ENCODE measurements at regions not wholly inside any gene's neighbourhood (a gene's known extent, or its start where the extent isn't known, plus 50 kb on each side); places are given as distances from the start of the nearest gene placed in this dataset.

- no peak overlapping the region for H2AFZ ChIP-seq (ENCODE audit: low read length)
- no peak overlapping the region for H3K4me3 ChIP-seq (ENCODE audit: low read length)
- no peaks in the 10 kb centered on the region for H3K79me2 ChIP-seq (ENCODE audit: low read length)
- TF ChIP-seq CTCF (IDR thresholded peaks at IDR 0.05; ENCODE audit: low read length): no peak
- no peak for TF ChIP-seq EZH2phosphoT487 (IDR thresholded peaks at IDR 0.05; ENCODE audit: low read length)
- no peaks in the 10 kb centered on the region for H3K9me3 ChIP-seq (replicated peaks; ENCODE audit: insufficient read depth, low read length)
- H3K9ac ChIP-seq (ENCODE audit: low read length): no peak overlapping the region
- H3K9me2 ChIP-seq (replicated peaks; ENCODE audit: insufficient read depth, low read length): no peaks in the 10 kb centered on the region
- H3K27ac ChIP-seq (ENCODE audit: low read length): no peak overlapping the region
- no peaks in the 10 kb centered on the region for H3K4me1 ChIP-seq (ENCODE audit: low read length)
- H4K20me1 ChIP-seq (ENCODE audit: insufficient read depth, low read length): no peaks in the 10 kb centered on the region
- H3K27me3 ChIP-seq (replicated peaks; ENCODE audit: insufficient read depth, low read length): no peaks in the 10 kb centered on the region
- no peaks in the 10 kb centered on the region for H3K36me3 ChIP-seq (replicated peaks; ENCODE audit: insufficient read depth, low read length)
- H3F3A ChIP-seq (ENCODE audit: insufficient read depth, low read length): no peaks in the 10 kb centered on the region
- no peak overlapping the region for H3K4me2 ChIP-seq (ENCODE audit: low read depth, low read length)
- no peak for DNase-seq
Measured at GRCh38 chr5:61667525-61668218, 335.6 kb downstream of the ZSWIM6 start.

- Histone ChIP-seq H3K27me3 (replicated peaks; ENCODE audit: insufficient read depth, low read length) (no peaks in the 10 kb centered on the region), H3K9ac (ENCODE audit: low read length) (no peak overlapping the region), H4K20me1 (ENCODE audit: insufficient read depth, low read length) (no peaks in the 10 kb centered on the region), H3K4me2 (ENCODE audit: low read depth, low read length) (no peak overlapping the region), H3K36me3 (replicated peaks; ENCODE audit: insufficient read depth, low read length) (no peaks in the 10 kb centered on the region), H3K9me3 (replicated peaks; ENCODE audit: insufficient read depth, low read length) (no peaks in the 10 kb centered on the region), H2AFZ (ENCODE audit: low read length) (no peak overlapping the region), H3F3A (ENCODE audit: insufficient read depth, low read length) (no peaks in the 10 kb centered on the region), H3K9me2 (replicated peaks; ENCODE audit: insufficient read depth, low read length) (no peaks in the 10 kb centered on the region), H3K27ac (ENCODE audit: low read length) (no peak overlapping the region), H3K4me3 (ENCODE audit: low read length) (no peak overlapping the region), H3K4me1 (ENCODE audit: low read length) (no peaks in the 10 kb centered on the region), H3K79me2 (ENCODE audit: low read length) (no peaks in the 10 kb centered on the region)
- DNase-seq: no peak
- TF ChIP-seq EZH2 (optimal IDR thresholded peaks at IDR 0.05; ENCODE audit: low read depth, low read length) (no peak), EZH2phosphoT487 (IDR thresholded peaks at IDR 0.05; ENCODE audit: low read length) (no peak), CTCF (IDR thresholded peaks at IDR 0.05; ENCODE audit: low read length) (no peak)
Measured at GRCh38 chr5:61669531-61669930, 337.5 kb downstream of the ZSWIM6 start.

GRCh38 chr5:61670941-61671340 lies 338.9 kb downstream of the ZSWIM6 start:
- H3K79me2 ChIP-seq (ENCODE audit: low read length): no peaks in the 10 kb centered on the region
- H3K4me3 ChIP-seq (ENCODE audit: low read length): no peak overlapping the region
- H3F3A ChIP-seq (ENCODE audit: insufficient read depth, low read length): no peaks in the 10 kb centered on the region
- H3K27me3 ChIP-seq (replicated peaks; ENCODE audit: insufficient read depth, low read length): no peaks in the 10 kb centered on the region
- H3K36me3 ChIP-seq (replicated peaks; ENCODE audit: insufficient read depth, low read length): no peaks in the 10 kb centered on the region
- no peak overlapping the region for H3K27ac ChIP-seq (ENCODE audit: low read length)
- H4K20me1 ChIP-seq (ENCODE audit: insufficient read depth, low read length): no peaks in the 10 kb centered on the region
- no peak overlapping the region for H3K9ac ChIP-seq (ENCODE audit: low read length)
- no peaks in the 10 kb centered on the region for H3K9me3 ChIP-seq (replicated peaks; ENCODE audit: insufficient read depth, low read length)
- no peak for TF ChIP-seq CTCF (IDR thresholded peaks at IDR 0.05; ENCODE audit: low read length)
- DNase-seq: no peak
- no peaks in the 10 kb centered on the region for H3K4me1 ChIP-seq (ENCODE audit: low read length)
- no peaks in the 10 kb centered on the region for H3K9me2 ChIP-seq (replicated peaks; ENCODE audit: insufficient read depth, low read length)
- H3K4me2 ChIP-seq (ENCODE audit: low read depth, low read length): no peak overlapping the region
- H2AFZ ChIP-seq (ENCODE audit: low read length): no peak overlapping the region
